ENCODE measurements at regions not wholly inside any gene's neighbourhood (a gene's known extent, or its start where the extent isn't known, plus 50 kb on each side); places are given as distances from the start of the nearest gene placed in this dataset.
"Not testable (repeated sequence)": the region's sequence is repeated elsewhere in the genome, so short reads cannot be mapped to it uniquely, and the experiment has no call there.

- TF ChIP-seq CTCF (IDR thresholded peaks at IDR 0.05; ENCODE audit: extremely low read depth, insufficient read depth, missing control alignments), result peak; percentile 31
- DNase-seq (ENCODE audit: low spot score), result peak; percentile 57
- in situ Hi-C loops (cut with MboI; ENCODE audit: low pct_unique_long_range_greater_than_20kb, low sequenced_read_pairs, unreplicated experiment), result not testable (repeated sequence)
These were observed 230.6 kb downstream of the LIPI start for GRCh38 chr21:13980115-13980662.

- in situ Hi-C loops (cut with MboI; ENCODE audit: low pct_unique_long_range_greater_than_20kb, low sequenced_read_pairs, unreplicated experiment), result not testable (repeated sequence)
- peak; percentile 31 for DNase-seq (ENCODE audit: low spot score)
These were observed 231.1 kb downstream of the LIPI start for GRCh38 chr21:13979608-13980007.

GRCh38 chr21:13974582-13974981, 236.2 kb downstream of the LIPI start:
- in situ Hi-C loops (cut with MboI; ENCODE audit: low pct_unique_long_range_greater_than_20kb, low sequenced_read_pairs, unreplicated experiment); DNase-seq (ENCODE audit: low spot score): not testable (repeated sequence)

- in situ Hi-C loops (cut with MboI; ENCODE audit: low pct_unique_long_range_greater_than_20kb, low sequenced_read_pairs, unreplicated experiment), result not testable (repeated sequence)
These were observed 240.9 kb downstream of the LIPI start for GRCh38 chr21:13969853-13970252.

GRCh38 chr21:13969002-13969401, 241.8 kb downstream of the LIPI start:
- DNase-seq (ENCODE audit: low spot score); in situ Hi-C loops (cut with MboI; ENCODE audit: low pct_unique_long_range_greater_than_20kb, low sequenced_read_pairs, unreplicated experiment): not testable (repeated sequence)

More at GRCh38 chr21:13969853-13970252, 240.9 kb downstream of the LIPI start:
- DNase-seq (ENCODE audit: low spot score), result not testable (repeated sequence)

- in situ Hi-C loops (cut with MboI; ENCODE audit: low pct_unique_long_range_greater_than_20kb, low sequenced_read_pairs, unreplicated experiment); DNase-seq (ENCODE audit: low spot score): not testable (repeated sequence)
These were observed 247.5 kb downstream of the LIPI start for GRCh38 chr21:13963259-13963658.

- no peak for TF ChIP-seq CTCF (IDR thresholded peaks at IDR 0.05; ENCODE audit: extremely low read depth, insufficient read depth, missing control alignments)
- in situ Hi-C loops (cut with MboI; ENCODE audit: low pct_unique_long_range_greater_than_20kb, low sequenced_read_pairs, unreplicated experiment), result no loop called here
- DNase-seq (ENCODE audit: low spot score), result no peak
These were observed 273.5 kb downstream of the LIPI start for GRCh38 chr21:13937236-13937635.

- DNase-seq (ENCODE audit: low spot score); in situ Hi-C loops (cut with MboI; ENCODE audit: low pct_unique_long_range_greater_than_20kb, low sequenced_read_pairs, unreplicated experiment): not testable (repeated sequence)
These were observed 274.5 kb downstream of the LIPI start for GRCh38 chr21:13936033-13936937.

GRCh38 chr21:13935396-13936032, 275.2 kb downstream of the LIPI start:
- DNase-seq (ENCODE audit: low spot score); in situ Hi-C loops (cut with MboI; ENCODE audit: low pct_unique_long_range_greater_than_20kb, low sequenced_read_pairs, unreplicated experiment): not testable (repeated sequence)

GRCh38 chr21:13934887-13935342, 275.8 kb downstream of the LIPI start:
- in situ Hi-C loops (cut with MboI; ENCODE audit: low pct_unique_long_range_greater_than_20kb, low sequenced_read_pairs, unreplicated experiment), result not testable (repeated sequence)

GRCh38 chr21:13923175-13923574, 287.6 kb downstream of the LIPI start:
- DNase-seq (ENCODE audit: low spot score); in situ Hi-C loops (cut with MboI; ENCODE audit: low pct_unique_long_range_greater_than_20kb, low sequenced_read_pairs, unreplicated experiment): not testable (repeated sequence)

More at GRCh38 chr21:13934887-13935342, 275.8 kb downstream of the LIPI start:
- DNase-seq (ENCODE audit: low spot score), result not testable (repeated sequence)

- not testable (repeated sequence) for DNase-seq (ENCODE audit: low spot score)
These were observed 289.3 kb downstream of the LIPI start for GRCh38 chr21:13921455-13921854.

GRCh38 chr21:13907385-13907784, 297.8 kb downstream of the POTED start:
- DNase-seq (ENCODE audit: low spot score); in situ Hi-C loops (cut with MboI; ENCODE audit: low pct_unique_long_range_greater_than_20kb, low sequenced_read_pairs, unreplicated experiment): not testable (repeated sequence)

More at GRCh38 chr21:13921455-13921854, 289.3 kb downstream of the LIPI start:
- in situ Hi-C loops (cut with MboI; ENCODE audit: low pct_unique_long_range_greater_than_20kb, low sequenced_read_pairs, unreplicated experiment), result not testable (repeated sequence)

- in situ Hi-C loops (cut with MboI; ENCODE audit: low pct_unique_long_range_greater_than_20kb, low sequenced_read_pairs, unreplicated experiment); DNase-seq (ENCODE audit: low spot score): not testable (repeated sequence)
These were observed 287.1 kb downstream of the POTED start for GRCh38 chr21:13896596-13897247.

GRCh38 chr21:13893617-13894016, 284.0 kb downstream of the POTED start:
- DNase-seq (ENCODE audit: low spot score); in situ Hi-C loops (cut with MboI; ENCODE audit: low pct_unique_long_range_greater_than_20kb, low sequenced_read_pairs, unreplicated experiment): not testable (repeated sequence)

All from GM13977 (cell line).